HG02970 (cell line): ENCODE measurements at regions not wholly inside any gene's neighbourhood (a gene's known extent, or its start where the extent isn't known, plus 50 kb on each side); places are given as distances from the start of the nearest gene placed in this dataset.
"Not testable (repeated sequence)": the region's sequence is repeated elsewhere in the genome, so short reads cannot be mapped to it uniquely, and the experiment has no call there.

ENCODE experiments used
- ATAC-seq: cut with Tn5 transposase; IDR thresholded peaks from one replicate; pipeline ENCODE4 v1.9.1; 2021; ENCODE audit warnings: mild to moderate bottlenecking, moderate library complexity, moderate number of reproducible peaks; ENCODE audit not compliant: unreplicated experiment, low FRiP score

DNA sequence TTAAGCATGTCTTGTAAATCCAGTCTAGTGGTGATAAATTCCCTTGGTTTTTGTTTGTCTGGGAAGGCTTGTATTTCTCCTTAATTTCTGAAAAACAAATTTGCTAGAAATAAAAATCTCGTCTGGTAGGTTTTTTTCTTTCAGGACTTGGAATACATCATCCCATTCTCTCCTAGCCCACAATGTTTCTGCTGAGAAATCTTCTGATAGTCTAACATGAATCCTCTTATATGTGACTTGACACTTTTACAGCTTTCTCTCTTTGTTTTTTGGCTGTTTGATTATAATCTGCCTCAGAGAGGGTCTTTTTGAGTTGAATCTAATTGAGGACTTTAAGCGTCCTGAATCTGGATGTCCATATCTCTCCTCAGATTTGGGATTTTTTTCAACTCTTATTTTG is 104.9 kb downstream of the FEM1C start:
- no peak for ATAC-seq

DNA sequence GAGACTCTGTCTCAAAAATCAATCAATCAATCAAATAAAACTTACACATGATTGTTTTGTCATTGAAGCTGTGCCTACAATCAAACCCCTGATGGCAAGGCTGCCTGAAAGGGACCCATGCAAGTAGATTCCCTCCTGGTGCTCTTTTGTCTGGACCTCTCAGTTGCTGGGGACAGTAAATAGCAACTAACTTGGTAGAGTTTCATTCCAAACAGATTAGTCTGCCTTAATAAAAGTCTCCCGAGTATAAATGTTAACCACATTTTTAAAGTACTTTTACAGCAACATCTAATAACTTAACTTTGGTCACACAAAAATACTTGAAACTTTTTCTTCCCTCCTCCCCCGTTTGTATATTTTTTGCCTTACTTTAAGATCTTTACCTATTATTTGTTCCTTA is 105.5 kb downstream of the FEM1C start:
- ATAC-seq, result no peak

DNA sequence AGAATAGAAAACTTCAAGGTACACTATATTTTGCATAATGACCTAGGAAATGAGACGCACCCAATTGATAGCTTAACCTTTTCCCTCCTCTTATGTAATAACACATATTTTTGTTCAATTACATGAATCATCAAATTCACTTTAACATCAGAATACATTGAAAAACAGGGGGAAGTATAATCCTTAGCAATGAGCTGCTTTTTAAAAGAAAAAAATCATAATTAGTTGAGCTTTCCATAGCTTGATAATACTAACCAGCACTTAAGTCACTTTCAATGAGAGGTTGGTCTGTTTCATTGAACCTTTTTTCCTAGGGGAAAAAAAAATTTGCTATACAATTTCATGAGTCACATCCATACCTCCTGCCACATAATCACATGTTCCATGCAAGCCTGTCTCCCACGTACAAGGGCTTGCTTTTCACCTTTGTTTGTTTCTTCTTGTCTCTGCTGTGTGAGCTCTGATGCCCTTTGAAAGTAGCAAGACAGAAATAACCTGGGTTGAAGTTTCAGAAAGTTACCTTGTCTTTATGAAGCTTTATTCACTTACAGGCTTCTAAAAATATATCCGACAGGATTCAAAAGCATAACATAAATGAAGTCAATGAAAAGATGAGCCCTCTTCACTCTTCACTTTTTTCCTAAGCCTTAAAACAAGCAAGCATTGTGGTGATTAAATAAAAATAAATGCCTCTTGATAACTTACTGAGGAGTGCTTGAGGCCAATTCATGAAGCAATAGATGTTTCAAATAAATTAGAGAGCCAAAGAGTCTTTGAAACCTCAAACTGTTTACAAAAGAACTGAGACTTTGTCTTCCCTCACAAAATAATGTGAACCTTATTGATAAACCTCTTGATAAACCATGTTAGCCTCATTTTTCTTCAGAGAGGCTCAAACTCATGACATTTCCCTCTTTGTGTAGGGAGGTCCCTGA is 108.5 kb downstream of the FEM1C start:
- ATAC-seq, result no peak

DNA sequence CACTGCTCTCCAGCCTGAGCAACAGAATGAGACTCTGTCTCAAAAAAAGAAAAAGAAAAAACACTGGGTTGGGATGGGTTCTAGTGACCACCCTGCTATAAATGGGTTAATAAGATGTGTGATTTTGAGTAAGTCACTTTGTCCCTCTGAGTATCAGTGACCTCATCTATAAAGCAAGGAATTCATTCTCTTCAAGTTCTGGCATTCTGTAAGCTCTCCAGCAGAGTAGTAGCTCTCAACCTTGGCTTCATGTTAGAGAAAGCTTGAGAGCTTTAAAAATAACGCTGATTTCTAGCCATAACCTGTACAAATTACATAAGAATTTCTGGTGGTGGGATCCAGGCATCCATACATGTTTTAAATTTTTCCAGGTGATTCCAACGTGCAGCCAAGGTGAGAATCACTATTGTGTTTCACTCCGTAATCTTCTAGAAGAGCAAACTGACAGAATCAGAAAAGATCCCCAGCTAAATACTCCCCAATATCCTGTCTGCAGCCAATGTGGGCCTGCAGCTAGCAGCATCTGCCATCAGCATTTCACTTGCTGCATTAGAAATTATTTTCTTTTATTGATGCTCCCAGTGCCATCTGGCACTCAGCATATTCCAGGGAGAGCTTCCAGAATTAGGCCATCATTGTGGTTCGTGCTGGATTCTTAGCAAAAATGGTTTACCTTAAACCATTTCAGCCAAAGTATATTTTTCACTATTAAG is 109.4 kb downstream of the FEM1C start:
- ATAC-seq, result no peak

DNA sequence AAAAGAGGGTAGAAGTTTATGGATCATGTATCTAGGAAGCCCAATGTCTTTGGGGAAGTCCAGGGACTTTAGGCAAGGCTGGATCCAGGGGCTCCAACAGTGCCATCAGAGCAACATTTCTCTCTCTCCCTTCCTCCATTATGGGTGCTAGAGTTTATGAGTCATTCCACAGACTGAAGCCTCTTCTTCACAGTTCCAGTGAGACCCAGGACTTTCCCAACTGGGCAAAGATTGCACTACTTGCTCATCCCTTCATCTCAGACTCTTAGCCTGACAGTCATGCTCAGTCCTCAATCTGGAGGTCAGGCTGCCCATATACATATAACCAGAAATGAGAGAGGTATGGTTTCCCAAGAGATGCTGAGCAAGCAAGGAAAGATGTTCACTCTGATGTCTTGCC is 110.7 kb downstream of the FEM1C start:
- ATAC-seq, result no peak

DNA sequence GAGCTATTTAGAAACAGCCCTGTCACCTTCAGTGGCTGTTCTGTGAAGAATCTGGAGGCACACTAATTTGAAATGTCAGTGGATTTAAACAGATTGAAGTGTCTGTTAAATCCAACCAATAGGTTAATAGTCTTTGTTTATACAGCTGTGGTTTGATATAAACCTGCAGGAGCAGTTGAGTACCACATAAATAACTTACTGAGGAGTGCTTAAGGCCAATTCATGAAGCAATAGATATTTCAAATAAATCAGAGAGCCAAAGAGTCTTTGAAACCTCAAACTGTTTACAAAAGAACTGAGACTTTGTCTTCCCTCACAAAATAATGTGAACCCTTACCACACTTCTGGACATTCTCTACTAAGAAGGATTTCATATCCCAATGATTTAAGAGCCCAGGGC is 111.9 kb downstream of the FEM1C start:
- no peak for ATAC-seq

DNA sequence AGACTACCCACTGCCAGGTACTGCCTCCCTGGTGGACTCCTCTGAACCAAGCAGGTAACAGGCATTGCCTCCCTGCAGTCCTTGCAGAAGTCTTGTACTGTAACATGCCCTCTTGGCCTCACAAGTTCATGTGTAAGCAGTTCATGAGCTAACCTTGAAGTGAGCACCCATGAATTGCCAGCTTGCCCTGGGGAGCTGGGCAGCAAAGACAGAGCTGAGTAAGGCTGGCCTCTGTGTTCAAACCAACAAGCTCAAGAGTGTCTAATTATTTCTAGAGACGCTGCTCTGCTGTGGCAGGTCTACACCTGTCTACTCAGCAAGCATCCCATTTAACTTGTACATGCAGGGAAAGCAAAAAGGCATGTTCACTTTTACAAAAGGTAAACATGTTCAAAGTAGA is 113.5 kb downstream of the FEM1C start:
- ATAC-seq, result no peak

DNA sequence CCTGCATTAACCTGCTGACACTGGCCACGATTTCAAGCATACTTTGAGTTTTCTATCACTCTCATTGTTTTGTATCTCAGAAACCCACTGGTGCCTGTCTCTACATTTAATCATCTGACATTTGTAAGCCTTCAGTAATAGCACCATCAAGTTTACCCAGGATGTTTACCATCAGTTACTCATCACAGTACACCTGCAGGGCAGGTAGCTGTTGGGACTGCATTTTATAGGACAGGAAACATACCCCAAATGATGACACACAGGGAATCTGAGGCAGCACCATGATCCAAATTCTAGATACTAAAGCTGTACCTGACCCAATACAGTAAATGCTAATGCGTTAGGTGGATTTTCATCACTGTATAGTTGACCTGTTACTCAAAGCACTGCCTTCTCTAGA is 114.2 kb downstream of the FEM1C start:
- ATAC-seq, result no peak

DNA sequence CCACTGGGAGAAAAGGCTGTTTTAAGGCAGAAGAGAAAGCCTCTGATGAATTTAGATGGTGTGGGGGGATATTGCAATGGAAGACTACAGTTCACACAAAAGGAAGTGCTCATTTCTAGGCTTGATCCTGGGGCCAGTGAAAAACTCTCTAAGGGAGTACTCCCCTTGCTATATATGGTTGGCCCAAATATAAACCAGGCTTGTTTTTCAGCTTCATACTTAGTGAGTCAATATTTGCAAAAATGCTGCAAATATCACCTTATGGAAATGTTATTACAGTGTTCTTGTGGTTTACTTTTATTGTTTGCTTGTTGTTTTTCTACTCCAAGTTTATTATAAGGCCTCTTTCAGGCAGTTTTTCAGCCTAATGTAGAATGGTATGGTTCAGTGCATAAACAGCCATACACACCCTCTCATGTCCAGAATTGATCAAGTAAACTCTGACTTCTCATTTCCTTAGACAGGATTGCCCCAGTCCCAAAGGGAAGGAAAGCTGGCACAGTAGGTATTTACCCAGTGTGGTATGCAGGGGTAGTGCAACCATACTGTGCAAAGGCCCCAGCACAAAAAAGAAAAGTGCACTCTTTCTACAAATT is 115.1 kb downstream of the FEM1C start:
- ATAC-seq, result no peak

DNA sequence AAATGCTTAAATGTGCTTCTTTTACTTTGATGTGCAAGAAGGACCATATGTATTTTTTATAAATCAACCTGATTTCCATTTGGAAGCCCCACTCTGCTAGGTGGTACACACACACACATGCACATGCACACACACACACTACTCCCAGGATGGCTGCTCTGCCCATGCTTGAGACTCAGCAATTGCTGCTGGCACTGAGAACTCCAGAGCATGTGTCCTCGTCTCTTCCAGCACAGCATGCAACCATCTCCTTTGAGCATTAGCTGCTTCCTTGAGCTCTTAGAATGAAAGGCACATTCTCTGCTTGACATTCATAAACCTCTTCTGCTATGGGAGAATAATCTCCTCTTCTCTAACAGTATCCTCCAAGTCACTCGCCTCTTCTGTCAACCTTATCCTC is 115.9 kb downstream of the FEM1C start:
- ATAC-seq, result no peak

DNA sequence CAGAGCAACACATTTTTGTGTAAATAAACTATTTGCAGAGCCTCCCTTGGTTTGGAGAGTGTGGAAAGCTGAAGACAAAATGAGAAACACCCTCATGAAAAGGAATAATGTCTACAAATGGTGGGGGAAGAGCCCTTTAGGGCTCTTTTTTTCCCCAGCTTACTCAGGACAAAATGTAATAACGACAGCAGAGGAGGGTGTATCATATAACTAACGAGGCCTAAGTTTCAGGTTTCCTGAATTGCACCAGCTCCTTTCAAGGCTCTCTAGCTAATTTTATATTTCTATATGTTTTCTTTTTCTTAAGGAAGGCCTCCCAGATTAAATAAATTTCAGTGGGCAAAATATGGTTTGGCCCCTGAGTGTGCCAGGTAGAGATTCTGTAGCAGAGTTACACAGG is 116.3 kb downstream of the FEM1C start:
- no peak for ATAC-seq

DNA sequence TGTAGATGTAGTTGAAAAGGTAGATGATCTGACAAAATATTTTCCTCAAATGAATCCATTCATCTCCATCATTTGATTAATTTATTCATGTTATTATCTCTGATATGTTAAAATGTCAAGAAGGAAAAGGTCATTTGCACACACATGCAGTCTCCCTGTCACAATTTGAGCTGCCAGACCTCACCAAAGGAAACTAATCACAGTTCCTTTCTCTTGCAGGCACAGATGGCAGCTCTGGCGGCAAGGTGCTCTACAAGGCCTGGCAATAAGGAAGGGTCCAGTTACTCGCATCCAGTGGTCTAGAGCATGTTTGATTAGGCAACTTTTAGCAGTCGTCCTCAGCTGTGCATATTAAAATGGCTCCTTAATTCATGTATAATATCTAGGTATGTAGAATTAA is 120.1 kb downstream of the FEM1C start:
- no peak for ATAC-seq

DNA sequence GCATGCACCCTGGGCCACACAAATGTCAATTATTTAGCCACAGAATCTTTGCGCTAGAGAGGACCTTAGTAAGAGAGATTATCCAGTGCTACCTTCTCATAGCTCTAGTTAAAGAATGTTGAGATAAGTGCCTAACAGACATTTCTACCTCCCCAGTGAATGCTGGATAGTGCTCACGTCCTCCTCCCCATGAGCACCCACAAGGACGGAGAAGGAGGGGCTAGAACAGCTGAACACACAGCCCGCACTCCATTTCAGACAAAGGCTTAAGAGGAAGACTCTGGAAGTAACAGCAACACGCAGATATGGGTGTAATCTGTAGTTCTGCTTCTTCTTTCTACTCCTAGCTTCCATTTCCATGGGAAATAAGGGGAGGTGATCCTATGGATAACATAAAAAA is 120.5 kb downstream of the FEM1C start:
- ATAC-seq, result no peak

DNA sequence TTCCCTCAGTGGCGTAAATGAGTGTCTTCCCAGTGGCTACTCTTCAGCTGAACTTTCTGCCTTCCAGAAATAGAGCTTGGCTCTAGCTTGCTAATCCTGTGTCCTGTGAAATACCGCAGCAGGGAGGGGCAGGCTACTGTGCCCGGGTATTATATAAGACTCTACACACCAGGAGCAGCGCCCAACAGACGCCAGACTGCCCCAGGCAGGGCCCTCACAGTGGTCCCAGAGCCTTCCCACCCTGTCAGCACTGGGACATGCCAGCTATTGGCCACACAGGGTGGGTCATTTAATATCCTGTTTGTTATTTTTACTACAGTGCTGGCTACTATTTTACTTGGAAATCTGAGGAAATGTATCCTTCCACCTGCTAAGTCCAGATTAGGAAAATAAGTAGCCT is 121.0 kb downstream of the FEM1C start:
- ATAC-seq, result no peak

DNA sequence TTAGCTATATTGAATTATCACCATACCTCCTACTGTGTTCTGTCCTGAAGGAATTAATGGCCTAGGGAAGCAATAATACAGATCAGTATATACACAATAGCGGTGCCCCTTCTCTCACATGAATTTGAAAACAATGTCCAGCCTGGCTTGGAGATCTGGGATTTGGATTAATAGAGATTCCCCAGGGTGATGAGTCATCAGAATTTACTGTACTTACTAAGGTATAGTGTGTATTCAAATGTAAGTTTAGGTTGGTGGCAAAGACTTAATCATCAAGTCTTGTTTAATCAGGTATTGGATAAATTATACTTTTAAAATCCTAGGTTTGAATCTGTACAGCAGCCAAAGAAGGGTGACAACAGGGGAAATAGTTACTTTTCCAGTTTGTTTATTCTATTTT is 121.5 kb downstream of the FEM1C start:
- ATAC-seq, result no peak

DNA sequence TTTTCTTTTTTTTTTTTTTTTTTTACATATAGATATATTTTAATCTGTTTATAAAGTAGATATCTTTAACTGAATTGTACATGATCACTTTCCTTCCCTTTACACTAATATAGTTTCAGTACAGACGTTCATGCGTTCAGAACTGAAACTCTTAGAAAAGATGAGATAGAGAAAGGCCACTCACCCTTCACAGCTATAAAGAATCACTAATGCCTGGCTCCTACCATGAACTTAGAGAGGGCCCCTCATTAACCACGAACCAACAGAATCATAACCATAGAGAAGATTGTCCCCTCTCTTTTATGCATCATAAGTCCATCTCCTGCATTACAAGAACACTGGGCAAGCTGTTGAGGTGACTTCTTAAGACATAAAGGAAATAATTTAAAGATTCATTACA is 123.8 kb downstream of the FEM1C start:
- not testable (repeated sequence) for ATAC-seq

DNA sequence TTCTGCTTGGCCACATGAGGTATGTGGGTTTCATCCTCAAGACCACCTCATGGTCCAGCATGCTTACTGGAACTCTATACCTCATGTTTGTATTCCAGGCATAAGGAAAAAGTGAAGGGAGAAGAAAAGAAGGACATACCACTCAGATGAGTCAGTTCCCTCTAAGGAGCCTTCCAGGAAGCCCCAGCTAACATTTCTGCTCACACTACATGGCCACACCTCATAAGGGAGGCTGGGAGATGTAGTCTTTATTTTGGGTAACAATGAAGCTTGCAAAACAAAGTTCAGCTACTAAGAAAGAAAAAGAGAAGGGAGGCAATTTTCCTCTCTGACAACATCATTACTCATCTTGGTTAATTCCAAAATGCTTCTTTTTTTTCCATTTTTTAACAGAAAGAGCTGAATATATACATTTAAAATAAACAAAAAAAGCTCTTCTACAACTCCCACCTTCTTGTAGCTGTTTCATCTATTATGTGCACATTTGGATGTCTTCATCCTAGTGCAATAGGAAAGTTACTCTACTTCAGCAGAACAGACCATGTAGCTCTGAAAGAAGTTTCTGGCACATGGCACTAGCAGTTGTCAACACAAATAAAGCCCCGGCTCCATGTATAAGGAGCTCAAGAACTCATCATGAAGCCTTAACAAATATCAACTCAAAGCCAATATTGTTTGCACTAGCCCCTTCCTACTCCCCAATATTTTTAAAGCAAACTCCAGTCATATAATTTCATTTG is 123.6 kb upstream of the CCDC112 start:
- ATAC-seq, result no peak

DNA sequence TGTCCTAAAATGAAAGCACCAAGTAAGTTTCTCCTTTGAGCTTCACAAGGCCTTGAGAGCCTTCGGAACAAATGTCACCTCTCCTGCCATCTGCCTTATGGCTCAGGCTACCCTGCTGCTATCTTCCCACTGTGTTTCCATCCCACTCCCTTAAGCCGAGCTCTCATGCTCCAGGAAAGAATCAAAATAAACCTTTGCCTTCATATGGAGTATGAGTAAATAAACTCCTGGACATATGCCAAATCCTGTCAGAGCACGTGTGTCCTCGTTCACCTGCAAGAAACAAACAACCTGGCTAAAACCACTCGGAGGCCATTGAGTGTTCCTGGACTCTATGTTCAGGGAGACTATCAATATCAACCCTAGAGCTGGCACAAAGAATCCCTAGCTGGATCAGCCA is 122.3 kb upstream of the CCDC112 start:
- no peak for ATAC-seq

DNA sequence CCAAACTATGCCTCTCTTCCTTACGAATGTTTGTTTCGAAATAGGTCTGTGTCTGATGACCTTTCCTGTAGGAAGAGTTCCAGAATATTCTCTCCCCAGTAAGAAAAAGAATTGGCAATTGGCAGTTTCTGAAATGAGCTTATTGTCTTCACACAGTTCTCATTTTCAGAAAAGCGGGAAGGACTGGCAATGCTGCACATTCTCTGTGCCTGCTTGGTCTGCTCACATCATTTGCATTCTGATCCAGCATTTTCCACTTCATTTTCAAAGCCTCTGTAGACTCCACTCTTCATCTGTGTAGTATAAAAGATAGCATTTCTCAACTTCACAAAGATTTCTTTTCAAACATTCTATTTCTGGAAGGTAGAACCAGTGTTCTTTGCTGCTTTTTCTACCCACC is 120.6 kb upstream of the CCDC112 start:
- no peak for ATAC-seq

DNA sequence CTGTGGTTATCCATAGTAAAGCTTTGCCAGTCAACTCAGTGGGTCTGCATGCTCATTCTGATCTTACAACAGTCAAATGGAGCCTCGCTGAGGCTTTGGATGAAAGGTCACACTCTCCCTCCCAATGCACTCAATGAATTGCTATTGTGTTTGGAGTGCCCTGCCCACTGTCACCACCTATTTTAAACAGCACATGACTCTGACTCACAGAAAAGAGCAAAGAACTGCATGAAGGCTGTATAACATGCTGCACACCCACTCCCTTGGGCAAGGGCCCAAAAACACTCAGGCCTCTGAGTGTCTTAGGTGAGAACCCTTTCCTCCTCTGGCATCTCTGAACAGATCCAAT is 118.7 kb upstream of the CCDC112 start:
- no peak for ATAC-seq
